ENCODE measurements at regions not wholly inside any gene's neighbourhood (a gene's known extent, or its start where the extent isn't known, plus 50 kb on each side); places are given as distances from the start of the nearest gene placed in this dataset.

- H2BK120ac ChIP-seq (ENCODE audit: low read depth, low read length), result no peak overlapping the region
- H2BK15ac ChIP-seq (ENCODE audit: low read depth, low read length), result no peak overlapping the region
- no peak overlapping the region for H3K56ac ChIP-seq (ENCODE audit: extremely low read depth, insufficient read depth, low read length)
- dilution Hi-C loops (cut with HindIII; ENCODE audit: low sequenced_read_pairs, unreplicated experiment) (no loop called here), intact Hi-C loops (cut with micrococcal nuclease) (no loop called here), in situ Hi-C loops (cut with MboI; ENCODE audit: low sequenced_read_pairs) (no loop called here)
- no peak overlapping the region for H3K4me3 ChIP-seq (ENCODE audit: insufficient read depth, low read depth, low read length)
- H4K91ac ChIP-seq (ENCODE audit: insufficient read depth, low read depth, low read length), result no peak overlapping the region
- no peaks in the 10 kb centered on the region for H3K9me1 ChIP-seq (ENCODE audit: insufficient read depth, low read length)
- H3K27me3 ChIP-seq (ENCODE audit: control insufficient read depth, insufficient read depth, low read length), result no peaks in the 10 kb centered on the region
- H3K4me2 ChIP-seq (ENCODE audit: low read depth, low read length), result no peak overlapping the region
- no TSS peak for BruUV-seq (replicated peaks)
- H3K4me1 ChIP-seq (ENCODE audit: control insufficient read depth, insufficient read depth, low read length), result no peaks in the 10 kb centered on the region
- H2BK20ac ChIP-seq (ENCODE audit: low read depth, low read length), result no peak overlapping the region
- no peak overlapping the region for H3K23ac ChIP-seq (ENCODE audit: low read depth, low read length)
- H2AFZ ChIP-seq (replicated peaks; ENCODE audit: low read length, poor library complexity), result no peak overlapping the region
- no peaks in the 10 kb centered on the region for H3K36me3 ChIP-seq (ENCODE audit: control insufficient read depth, insufficient read depth, low read length)
- CTCF ChIA-PET, result interaction anchor here (0.7 kb wide), 1 partner anchor 522 kb away, joined by 5 read pairs; no protein-coding TSS in a partner anchor
- H2AK5ac ChIP-seq (ENCODE audit: low read depth, low read length), result no peak overlapping the region
- DNase-seq, result no peak
- H2BK5ac ChIP-seq (ENCODE audit: low read depth, low read length, poor library complexity, severe bottlenecking), result no peak overlapping the region
- POLR2A ChIA-PET (ENCODE audit: unreplicated experiment), result no interaction called here
- no peak overlapping the region for H4K5ac ChIP-seq (ENCODE audit: low read depth, low read length)
- H3K14ac ChIP-seq (replicated peaks; ENCODE audit: low read depth, low read length), result no peak overlapping the region
- WGBS, 2 experiments (ENCODE audit: extremely low coverage in 2 of 2, insufficient read length in 1 of 2), result no CpG with 5 or more reads among the region's 3 CpGs
- TF ChIP-seq USF2 (IDR thresholded peaks at IDR 0.05; ENCODE audit: low read depth, low read length) (no peak), MAFK (IDR thresholded peaks at IDR 0.05; ENCODE audit: low read depth, low read length) (no peak), ELK1 (IDR thresholded peaks at IDR 0.05; ENCODE audit: borderline replicate concordance, low read depth, low read length) (no peak), RAD21 (IDR thresholded peaks at IDR 0.05; ENCODE audit: low read length) (no peak), RFX5 (IDR thresholded peaks at IDR 0.05; ENCODE audit: low read depth, low read length) (no peak), RCOR1 (IDR thresholded peaks at IDR 0.05; ENCODE audit: insufficient replicate concordance, low read length) (no peak), CEBPB (IDR thresholded peaks at IDR 0.05; ENCODE audit: low read depth, low read length) (no peak), MAZ (IDR thresholded peaks at IDR 0.05; ENCODE audit: borderline replicate concordance, low read depth, low read length) (no peak), BHLHE40 (IDR thresholded peaks at IDR 0.05; ENCODE audit: low read depth, low read length) (no peak), CHD1 (IDR thresholded peaks at IDR 0.05; ENCODE audit: low read depth, low read length) (no peak), CTCF (conservative IDR thresholded peaks at IDR 0.05; ENCODE audit: low read depth, low read length) (no peak), FOS (IDR thresholded peaks at IDR 0.05; ENCODE audit: low read depth, low read length) (no peak), MXI1 (IDR thresholded peaks at IDR 0.05; ENCODE audit: borderline replicate concordance, low read depth, low read length) (no peak), NFE2L2 (IDR thresholded peaks at IDR 0.05; ENCODE audit: low read depth, low read length) (no peak), POLR2A (IDR thresholded peaks at IDR 0.05; ENCODE audit: low read depth, low read length) (no peak)
- no peaks in the 10 kb centered on the region for H3K79me1 ChIP-seq (ENCODE audit: low read depth in 1 of 2, low read length in 2 of 2)
- no peak overlapping the region for H2AK9ac ChIP-seq (replicated peaks; ENCODE audit: low read depth, low read length, poor library complexity)
- no peak for ATAC-seq (ENCODE audit: low read depth)
- no peak overlapping the region for H3K18ac ChIP-seq (ENCODE audit: low read depth, low read length)
- H3K9ac ChIP-seq (ENCODE audit: low read depth, low read length), result no peak overlapping the region
- no peak overlapping the region for H3K27ac ChIP-seq (ENCODE audit: insufficient read depth, low read length)
- H3K9me3 ChIP-seq (ENCODE audit: control insufficient read depth, insufficient read depth, low read length), result no peaks in the 10 kb centered on the region
- H3K4ac ChIP-seq (ENCODE audit: low read depth, low read length), result no peak overlapping the region
- H4K8ac ChIP-seq (ENCODE audit: low read depth in 2 of 2, low read length in 2 of 2), result no peak overlapping the region
- no peaks in the 10 kb centered on the region for H4K20me1 ChIP-seq (ENCODE audit: insufficient read depth, low read length)
Observed at GRCh38 chr7:19463581-19463980, 245.3 kb downstream of the POLR1F start.
